Nucleus accumbens (tissue), 56 donors: ENCODE measurements at regions not wholly inside any gene's neighbourhood (a gene's known extent, or its start where the extent isn't known, plus 50 kb on each side); places are given as distances from the start of the nearest gene placed in this dataset.
A peak's percentile ranks its signal among the peaks of the same experiment; 100 is the strongest.

Experiments
- DNase-seq, 56 donors: peaks; one replicate each; lab custom pipeline; 2025; lab: John Stamatoyannopoulos, UW

DNA sequence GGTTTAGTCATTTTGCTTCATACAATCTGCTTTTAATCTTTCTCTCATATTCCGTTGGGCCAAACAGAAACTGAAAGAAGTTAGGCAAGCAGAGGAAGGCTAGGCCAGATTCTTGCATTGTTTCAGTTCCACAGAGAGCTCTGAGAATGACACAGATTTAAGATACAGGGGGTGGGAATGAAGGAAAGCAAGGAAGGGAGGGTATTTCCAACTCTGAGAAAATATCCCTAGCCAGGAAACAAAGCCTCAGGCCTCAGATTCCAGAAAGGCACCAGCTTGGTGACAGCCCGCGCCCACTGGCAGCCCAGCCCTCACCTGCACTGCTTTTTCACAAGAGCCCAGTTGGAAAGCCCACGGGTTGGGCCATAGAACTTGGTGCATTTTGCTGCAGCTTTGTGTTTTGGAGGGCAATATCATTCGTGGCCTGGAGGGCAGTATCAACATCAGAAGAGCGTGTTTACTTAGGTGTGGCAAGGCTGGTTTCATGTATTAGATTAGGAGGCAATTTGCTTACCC lies 63.5 kb downstream of the ENC1 start:
- DNase-seq, result no peak

- peak in 1 of 56 donors; percentile 4 for DNase-seq
Measured at GRCh38 chr5:74575741-74576538, 64.6 kb downstream of the ENC1 start.

- no peak for DNase-seq
Measured at GRCh38 chr5:74570250-74570649, 70.3 kb downstream of the ENC1 start.

DNA sequence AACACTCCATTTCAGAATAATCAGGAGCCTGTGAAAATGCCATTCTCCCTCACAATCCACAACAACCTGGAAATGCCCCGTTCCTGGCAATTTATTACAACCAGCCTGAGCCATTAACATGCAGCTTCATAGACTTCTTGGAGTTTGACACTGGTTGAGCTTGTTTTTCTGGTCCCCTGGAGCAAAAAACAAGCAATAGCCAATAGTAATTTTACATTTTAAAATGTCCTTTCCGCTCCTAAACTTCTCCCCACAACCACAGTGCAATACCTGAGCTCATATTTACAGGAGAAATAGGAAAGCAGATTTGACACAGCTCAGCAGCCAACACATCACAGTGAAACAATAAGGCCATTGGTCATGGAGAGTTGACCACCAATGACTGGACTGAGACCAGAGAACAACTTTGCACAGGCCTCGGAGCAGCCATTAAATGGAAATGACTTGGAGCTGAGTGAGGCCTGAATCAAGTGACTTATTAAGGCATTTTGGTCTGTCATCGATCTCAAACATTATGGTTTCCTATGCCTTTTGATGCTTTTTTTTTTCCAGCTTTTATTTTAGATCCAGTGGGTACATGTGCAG lies 73.0 kb downstream of the ENC1 start:
- no peak for DNase-seq

DNA sequence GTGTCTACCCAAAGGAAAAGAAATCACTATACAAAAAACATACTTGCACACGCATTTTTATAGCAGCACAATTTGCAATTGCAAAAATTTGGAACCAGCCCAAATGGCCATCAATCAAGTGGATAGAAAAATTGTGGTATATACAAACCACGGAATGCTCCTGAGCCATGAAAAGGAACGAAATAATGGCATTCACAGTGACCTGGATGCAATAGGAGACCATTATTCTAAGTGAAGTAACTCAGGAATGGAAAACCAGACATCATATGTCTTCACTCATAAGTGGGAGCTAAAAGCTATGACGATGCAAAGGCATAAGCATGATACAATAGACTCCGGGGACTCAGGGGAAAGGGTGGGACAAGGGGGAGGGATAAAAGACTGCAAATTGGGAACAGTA lies 78.4 kb downstream of the ENC1 start:
- DNase-seq, result no peak

DNA sequence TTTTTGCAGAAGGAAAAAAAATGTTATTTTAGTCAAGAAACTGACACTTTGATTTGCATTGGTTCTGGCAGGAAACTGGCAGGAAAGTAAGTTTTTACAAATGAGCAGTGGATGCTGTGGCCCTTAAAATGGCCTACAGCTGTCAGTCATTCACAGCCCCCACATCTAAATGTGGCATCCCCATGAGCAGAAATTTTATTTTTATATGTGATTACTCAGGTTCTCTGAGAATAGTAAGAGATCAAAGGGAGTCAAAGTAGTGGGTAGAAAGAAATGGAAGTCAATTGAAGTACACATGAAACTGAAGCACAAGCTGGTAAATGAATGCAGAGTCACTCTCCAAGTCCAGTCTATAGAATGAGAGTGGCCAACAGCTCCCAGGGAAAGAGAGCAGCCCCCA lies 80.3 kb downstream of the ENC1 start:
- DNase-seq, result no peak

DNA sequence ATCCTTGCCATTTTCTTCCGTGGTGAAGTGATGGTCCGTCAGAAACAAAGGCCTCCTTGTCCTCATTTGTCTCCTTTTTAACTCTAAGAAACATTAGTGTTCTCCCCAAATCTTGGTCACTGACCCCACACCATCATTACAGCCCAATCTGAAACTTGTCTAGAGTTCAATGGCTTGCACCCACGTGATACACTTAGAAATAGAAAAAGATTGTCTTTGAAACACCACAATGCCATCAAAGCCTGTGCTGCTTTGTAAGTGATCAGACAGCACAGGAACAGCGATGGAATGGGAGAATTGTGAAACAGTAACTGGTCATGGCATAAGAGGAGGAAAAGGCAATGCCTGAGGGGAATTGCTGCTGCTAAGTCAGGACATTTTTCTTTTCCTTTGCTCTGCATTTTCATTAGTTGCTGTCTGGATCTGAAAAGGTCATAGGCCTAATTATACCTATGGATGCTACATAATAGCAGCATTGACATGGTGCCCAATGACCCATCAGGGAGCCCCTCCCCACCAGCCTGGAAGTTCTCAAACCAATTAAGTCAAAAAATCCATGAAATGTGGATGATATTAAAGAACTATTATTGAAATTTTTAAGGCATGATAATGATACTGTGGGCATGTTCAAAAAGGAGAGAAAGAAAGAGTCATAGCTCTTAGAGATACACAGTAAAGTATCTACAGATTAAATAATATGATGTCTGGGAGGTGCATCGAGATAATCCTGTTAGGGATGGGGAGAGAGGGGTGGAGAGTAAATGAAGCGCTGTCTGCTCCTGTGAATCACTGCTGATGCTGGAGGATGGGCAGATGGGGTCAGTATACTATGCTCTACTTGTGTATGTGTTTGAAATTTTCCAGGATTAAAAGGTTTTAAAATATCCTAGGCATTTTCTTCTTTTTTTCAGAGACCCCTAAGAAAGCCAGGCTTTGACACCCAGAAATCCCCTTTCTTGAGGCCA lies 83.6 kb downstream of the ENC1 start:
- no peak for DNase-seq

GRCh38 chr5:74556006-74556405 lies 84.5 kb downstream of the ENC1 start:
- DNase-seq, result no peak

GRCh38 chr5:74552101-74552500 lies 88.4 kb downstream of the ENC1 start:
- DNase-seq, result no peak

DNA sequence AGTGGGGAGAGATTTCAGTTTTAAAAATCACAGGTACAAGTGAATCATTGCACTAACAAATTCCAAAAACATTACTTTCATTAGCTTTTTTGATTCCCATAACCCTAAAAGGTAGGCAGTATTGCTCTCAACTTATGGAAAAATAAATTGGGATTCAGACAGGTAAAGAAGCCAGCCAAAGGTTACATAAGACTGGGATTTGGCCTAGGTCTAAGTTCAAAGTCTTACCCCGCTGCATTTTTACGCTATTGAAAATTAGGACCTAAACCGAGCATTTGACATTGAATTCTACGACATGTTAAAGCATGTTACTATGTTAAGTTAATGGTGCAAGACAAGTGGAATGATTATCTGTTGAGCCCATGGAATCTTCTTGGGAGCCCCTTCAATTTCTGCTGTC lies 89.6 kb downstream of the ENC1 start:
- DNase-seq, result no peak

DNA sequence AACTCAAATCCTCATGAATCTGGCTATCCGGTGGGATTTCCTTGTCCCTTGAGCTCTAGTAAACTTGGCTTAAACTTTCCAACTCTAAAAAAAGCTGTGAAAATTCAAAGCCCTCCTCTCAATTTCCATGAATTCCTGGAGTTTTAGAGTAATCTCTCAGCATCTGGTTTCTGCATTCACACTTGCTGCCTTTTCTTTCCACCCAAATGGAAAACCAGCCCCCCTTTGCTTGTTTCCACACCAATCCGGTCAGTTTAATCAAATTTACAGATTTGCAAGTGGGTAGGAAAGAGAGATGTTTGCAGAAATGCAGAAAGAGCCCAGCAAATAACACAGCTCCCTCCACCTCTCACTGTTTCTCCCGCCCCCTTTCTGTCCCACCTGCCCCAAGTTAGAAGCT lies 91.1 kb downstream of the ENC1 start:
- no peak for DNase-seq

GRCh38 chr5:74546796-74547195 lies 93.7 kb downstream of the ENC1 start:
- no peak for DNase-seq

DNA sequence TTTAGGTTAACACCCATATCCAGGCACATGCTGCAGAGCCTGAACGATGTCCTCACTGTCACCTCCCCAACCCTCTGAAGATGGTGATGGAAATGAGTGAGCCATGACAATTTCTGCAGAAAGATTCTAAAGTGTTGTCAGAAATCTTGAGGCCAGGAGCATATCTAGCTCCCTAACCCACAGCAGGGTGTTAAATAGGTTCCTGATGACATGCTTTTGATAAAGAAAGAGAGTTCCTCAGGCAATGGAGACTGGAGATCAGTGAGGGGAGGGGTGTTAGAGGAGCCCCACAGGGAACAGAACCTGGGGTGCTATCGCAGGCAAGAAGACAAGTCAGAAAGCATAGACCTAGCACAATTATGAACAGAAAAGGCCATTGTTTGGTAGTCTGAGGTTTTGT lies 95.7 kb downstream of the ENC1 start:
- no peak for DNase-seq

DNA sequence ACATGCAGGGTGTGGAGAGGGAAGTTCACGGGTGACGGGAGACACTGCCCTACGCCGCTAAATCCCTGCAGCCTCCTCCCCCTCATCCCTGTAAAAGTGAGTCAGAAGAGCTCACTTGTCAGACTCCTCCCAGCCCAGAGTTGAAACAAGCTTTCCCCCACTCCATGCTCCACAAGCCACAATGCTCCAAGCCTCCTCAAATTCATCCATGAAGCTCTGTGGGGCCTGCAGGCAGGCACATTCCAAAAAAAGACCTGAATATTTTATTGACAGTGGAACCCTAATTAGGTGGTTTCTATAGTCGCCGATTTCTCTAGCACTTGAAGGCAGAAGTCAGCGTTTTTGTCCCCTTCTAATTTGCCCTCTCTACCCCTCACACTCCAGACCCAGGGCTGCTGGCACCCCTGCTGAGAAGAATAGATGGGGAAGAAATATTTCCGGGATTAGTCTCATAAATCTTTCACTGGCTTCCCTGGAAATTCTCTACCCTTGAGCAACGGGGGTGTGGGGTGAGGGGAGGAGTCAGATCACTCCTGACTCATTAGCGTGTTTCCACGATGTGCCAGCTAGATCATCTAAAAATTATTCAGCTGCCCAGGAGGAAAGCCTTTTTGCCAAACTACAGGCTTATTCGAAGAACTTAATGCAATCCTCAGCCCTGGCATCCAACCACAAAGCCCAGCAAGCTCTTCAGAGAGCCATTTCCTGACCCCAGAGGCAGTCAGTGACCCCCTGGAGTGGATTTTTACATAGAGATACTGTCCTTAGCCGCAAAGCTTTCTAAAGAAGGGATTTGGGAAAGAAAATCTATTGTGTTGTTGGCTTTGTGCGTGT lies 97.1 kb downstream of the ENC1 start:
- DNase-seq, result peak in 24 of 56 donors; percentile 2 to 54 (median 18)

- DNase-seq, result no peak
Measured at GRCh38 chr5:74542482-74542881, 98.0 kb downstream of the ENC1 start.

- DNase-seq, result no peak
Measured at GRCh38 chr5:74541381-74541781, 99.1 kb downstream of the ENC1 start.

DNA sequence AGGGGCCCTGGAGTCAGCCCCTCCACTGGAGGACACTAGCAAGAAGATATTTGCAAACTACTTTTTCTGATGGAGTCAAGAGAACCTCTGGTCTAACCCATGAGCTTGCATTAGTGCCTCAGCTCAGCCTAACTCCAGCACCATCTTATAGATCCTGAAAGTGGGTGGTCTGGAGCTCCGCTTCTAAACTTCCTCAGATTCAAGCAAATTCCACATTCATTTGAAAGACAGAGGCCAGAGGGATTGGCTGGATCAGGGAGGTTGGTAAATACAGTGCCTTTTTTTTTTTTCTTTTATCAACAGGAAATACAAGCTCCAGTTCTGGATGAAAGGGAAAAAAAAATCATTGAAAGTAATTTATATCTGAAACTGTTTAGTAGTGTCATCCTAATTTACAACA lies 99.9 kb downstream of the ENC1 start:
- no peak for DNase-seq

DNA sequence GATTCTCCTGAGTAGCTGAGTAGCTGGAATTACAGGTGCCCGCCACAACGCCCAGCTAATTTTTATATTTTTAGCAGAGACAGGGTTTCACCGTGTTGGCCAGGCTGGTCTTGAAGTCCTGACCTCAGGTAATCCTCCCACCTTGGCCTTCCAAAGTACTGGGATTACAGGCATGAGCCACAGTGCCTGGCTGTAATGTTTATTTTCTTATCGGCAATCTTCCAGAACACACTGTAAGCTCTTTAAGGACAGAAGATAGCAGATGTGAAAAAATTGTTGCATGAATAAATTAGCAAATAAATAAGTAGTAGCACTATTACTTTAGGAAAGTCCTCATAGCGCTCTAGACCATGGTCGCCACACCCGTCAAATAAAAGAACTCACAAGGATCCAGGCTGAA lies 100.5 kb downstream of the ENC1 start:
- no peak for DNase-seq

DNA sequence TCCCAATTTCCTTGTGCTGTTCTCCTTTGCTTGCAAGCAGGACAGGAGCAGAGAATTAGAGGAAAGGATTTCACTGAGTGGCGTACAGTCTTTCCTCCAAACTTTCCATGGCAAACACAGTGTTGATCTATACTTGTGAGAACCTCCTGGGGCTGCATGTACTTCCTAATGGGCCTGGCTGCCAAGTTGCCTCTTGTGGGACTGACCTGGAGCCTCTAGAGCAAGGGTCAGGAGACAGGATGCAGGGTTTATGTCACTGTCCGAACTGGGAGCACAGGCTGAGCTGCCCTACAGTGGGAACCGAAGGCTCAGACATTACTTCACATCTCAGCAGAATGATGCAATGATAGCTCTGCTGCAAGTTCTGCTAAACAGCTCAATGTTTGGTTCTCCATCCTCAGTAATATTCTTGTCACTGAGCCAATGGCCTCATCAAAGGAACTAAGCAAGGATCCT lies 102.3 kb downstream of the ENC1 start:
- peak in 5 of 56 donors; percentile 1 to 12 (median 1) for DNase-seq

GRCh38 chr5:74536658-74537057 lies 103.9 kb downstream of the ENC1 start:
- DNase-seq, result no peak
